AG09319 (cell line): ENCODE measurements at regions not wholly inside any gene's neighbourhood (a gene's known extent, or its start where the extent isn't known, plus 50 kb on each side); places are given as distances from the start of the nearest gene placed in this dataset.

Source experiments
- DNase-seq: peaks from one replicate; pipeline ENCODE4 v3.0.0-alpha.2; 2010; ENCODE audit warnings: low read depth; ENCODE audit errors: extremely low read depth
- TF ChIP-seq, protein P1 (sequence below): IDR thresholded peaks from 2 replicates; pipeline ENCODE4 v1.5.1; 2011; ENCODE audit warnings: low read depth, mild to moderate bottlenecking, inconsistent platforms, low read length, moderate library complexity

DNA sequence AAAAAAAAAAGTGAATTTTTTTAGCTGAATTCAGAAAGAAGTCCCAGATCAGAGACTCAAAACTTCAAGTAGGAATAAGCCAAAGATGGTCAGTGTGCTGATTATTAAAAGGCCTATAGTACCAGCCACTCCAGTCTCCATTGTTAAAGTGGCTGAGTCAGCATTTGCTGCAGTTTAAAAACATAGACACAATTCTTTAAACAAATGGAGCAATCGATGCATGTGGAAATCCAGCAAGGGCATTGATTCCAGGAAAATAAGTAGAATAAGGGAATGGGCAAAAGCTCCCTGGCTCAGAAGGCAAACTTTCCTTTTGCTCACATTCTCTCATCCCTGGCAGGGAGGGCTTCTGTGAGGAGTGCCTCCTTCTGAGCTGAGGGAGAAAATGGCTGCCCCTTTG, 317.6 kb downstream of the LRIG3 start:
- TF ChIP-seq, protein P1, sequence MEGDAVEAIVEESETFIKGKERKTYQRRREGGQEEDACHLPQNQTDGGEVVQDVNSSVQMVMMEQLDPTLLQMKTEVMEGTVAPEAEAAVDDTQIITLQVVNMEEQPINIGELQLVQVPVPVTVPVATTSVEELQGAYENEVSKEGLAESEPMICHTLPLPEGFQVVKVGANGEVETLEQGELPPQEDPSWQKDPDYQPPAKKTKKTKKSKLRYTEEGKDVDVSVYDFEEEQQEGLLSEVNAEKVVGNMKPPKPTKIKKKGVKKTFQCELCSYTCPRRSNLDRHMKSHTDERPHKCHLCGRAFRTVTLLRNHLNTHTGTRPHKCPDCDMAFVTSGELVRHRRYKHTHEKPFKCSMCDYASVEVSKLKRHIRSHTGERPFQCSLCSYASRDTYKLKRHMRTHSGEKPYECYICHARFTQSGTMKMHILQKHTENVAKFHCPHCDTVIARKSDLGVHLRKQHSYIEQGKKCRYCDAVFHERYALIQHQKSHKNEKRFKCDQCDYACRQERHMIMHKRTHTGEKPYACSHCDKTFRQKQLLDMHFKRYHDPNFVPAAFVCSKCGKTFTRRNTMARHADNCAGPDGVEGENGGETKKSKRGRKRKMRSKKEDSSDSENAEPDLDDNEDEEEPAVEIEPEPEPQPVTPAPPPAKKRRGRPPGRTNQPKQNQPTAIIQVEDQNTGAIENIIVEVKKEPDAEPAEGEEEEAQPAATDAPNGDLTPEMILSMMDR = no peak
- DNase-seq = no peak

DNA sequence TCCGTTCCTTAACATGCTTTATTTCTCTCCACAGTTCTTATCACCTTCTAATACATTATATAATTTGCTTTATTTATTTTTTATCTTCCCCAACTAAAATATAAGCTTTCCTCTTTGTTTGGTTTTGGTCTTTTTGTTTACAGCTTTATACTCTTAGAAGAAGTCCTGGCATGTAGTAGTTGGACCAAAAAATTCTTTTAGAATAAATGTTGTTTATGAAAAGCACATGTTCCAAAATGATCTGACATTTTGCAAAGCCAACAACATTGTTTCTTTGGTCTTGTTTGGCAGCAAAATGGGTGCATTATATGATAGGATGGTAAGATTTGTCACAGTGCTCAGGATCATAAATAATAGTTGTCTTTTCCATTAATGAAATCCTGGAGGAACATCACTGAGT, 312.5 kb downstream of the LRIG3 start:
- TF ChIP-seq, protein P1 = no peak
- peak; percentile 5 for DNase-seq

DNA sequence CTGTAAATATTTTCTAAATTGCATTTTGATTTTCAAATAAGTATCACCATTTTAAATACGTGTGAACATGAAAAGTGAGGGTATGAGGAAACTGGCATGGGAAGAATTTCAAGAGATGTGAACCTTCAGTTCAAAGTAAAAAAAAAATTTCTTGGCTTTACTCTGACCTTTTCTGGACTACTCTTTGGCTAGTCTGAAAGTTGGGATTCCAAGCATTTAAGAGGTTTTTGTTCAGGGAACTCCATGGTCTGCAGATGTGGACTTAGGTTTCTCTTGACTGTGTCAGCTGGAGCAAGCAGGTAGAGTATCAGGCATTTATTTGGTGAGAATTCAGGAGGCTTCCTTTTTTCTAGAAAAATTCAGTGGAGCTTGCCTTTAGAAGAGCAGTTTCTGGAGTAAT, 311.6 kb downstream of the LRIG3 start:
- TF ChIP-seq, protein P1 = no peak
- peak; percentile 4 for DNase-seq

DNA sequence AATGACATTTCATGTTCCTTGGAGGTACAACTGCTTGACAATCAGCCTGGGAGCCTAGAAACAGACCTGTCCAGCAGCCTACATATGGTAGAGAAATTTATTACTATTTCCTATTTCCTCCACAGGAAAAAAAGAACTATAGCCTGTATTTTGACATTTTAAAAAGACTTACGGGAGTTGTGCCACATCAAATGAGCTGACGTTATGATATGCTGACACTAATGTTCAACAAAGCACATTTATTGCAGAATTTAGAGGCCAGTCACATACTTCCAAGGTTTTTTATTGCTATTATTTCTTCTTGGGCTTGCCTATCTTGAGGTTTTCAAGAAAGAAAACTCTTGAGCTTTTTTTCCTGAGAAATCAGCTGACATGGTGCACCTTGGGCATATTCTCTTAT, 305.3 kb downstream of the LRIG3 start:
- TF ChIP-seq, protein P1 = no peak

DNA sequence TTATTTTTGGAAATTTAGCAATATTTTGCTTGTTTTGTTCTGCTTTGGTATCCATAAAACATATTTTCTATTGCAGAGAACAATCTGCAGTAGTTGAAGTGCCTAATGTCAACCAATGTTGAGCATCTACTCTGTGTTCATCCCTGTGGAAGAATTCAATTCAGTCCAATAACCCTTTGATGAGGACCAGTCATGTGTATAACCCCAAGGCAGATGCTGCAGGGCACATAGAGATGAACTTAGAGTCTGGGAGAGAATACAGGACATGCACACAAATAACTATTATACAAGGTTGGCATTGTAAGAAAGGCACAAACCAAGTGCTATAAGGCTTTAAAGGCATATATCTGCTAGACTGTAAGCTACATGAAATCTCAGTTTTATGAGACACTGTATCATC, 304.7 kb downstream of the LRIG3 start:
- TF ChIP-seq, protein P1 = no peak
- DNase-seq = no peak

More for the DNA sequence above, 305.3 kb downstream of the LRIG3 start:
- no peak for DNase-seq

DNA sequence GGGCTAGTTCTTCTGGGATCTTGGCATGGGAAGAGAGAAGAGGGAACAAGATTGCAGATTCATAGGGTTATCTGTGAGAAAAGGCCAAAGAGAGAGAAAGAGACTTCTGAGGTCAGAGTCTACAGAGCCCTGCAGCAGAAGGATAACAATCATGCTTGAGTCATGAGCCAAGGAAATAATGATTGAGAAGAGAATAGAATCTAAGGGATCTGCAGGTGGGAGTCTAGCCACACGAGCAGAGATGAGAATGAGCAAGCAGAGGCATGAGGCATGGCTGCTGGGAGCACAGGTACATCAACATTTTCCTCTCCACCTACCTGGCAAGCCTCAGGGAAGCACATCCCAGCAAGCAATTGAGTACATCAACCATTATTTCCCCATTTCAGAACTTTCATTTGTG, 303.7 kb downstream of the LRIG3 start:
- DNase-seq = no peak
- TF ChIP-seq, protein P1 = no peak

DNA sequence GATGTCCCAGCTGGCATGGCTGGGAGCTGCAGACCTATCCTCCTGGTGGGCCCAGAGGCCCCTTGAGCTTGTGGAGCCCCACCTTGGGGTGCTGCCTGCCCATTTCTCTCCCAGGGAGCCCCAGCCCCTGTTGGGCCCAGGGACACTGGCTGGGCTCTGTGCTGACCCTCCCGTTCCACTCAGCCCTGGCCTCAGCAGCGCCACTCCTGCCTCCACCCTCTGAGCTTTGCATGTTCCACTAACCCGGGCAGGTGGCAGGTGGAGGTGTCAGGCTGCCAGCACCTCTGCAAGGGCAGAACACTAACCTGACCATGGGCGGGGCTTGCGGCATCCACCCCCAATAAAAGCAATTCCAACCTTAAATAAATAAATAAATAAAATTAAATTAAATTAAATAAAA, 299.2 kb downstream of the LRIG3 start:
- DNase-seq = no peak
- TF ChIP-seq, protein P1 = no peak
